Colon (tissue), 2 donors: ENCODE measurements at regions not wholly inside any gene's neighbourhood (a gene's known extent, or its start where the extent isn't known, plus 50 kb on each side); places are given as distances from the start of the nearest gene placed in this dataset.
"Not testable (repeated sequence)": the region's sequence is repeated elsewhere in the genome, so short reads cannot be mapped to it uniquely, and the experiment has no call there.

Experiments used
- FAIRE-seq: peaks from 2 replicates; lab custom pipeline; 2012; peaks lifted over from hg19 to GRCh38; lab: Jason Lieb, UNC
- donor health status: control.
- donor health status: control.

DNA sequence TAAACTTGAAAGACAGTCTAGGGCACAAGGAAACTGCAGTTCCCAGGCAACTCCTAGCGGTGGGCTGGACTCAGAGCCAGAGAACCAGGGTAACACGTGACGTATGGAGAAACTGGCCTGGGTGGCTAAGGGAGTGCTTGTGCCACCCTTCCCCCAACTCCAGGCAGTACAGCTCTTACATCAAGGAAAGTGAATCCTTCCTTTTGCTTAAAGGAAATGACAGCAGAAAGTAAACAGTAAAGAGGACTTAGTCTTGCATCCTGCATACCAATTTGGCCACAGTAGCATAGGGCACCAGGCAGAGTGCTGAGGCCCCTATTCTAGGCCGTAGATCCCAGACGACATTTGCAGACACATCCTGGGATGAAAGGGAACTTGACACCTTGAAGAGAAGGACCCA, 322.8 kb downstream of the CD109 start:
- FAIRE-seq = no peak

DNA sequence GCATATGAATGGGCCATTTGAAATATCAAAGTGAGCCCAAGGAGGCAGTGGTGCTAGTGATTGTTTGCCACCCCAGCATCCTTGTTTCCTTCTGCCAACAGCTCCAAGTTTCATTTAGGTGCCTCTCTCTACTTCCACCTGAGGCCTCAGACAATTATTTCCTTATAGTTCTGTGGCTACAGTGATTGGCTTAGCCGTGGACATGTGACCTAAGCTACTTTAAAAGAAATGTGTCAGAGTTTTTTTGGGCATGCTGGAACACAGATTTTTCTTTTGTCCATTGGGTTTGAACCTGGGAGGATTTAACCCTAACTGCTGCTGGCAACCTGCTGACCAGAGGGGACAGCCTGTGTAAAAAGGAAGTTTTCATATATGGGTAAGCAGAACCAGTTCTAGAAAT, 319.4 kb downstream of the CD109 start:
- FAIRE-seq = no peak

DNA sequence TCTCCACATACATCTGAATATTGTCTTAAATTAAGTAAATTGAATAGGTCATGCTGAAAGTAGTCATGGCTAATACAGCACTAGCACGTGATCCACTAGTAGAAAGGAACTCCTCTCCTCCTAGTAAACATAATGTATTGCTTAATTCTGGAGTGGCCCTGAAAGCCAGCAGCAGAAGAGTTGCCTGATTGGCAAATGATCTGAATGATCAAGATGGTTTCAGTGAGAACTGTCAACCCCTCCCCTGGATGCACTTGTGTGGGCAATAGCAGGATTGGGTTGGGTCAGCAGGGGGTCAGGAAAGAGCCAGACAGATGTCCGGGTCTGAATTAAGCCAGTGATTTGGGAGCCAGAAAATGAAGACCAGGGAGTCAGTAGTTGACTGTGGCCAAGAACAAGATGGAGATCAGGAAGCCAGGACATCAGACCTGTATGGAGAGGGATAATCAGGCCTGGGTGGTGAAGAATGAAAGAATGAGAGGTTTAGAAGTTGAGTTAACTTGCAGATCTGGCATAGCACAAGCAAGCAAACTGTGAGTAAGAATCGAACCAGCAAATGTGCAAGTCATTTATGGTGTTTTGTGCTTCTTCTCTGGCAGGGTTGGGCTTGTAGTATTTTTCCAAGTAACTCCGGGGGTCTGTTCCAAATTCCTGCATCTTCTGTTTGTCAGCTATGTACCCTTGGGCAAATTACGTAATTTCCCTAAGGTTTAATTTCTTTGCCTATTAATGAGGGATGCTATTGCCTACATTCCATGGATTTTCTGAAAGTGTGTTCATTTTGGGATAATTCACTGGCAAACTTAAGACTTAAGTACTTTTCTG, 304.9 kb downstream of the CD109 start:
- no peak for FAIRE-seq

DNA sequence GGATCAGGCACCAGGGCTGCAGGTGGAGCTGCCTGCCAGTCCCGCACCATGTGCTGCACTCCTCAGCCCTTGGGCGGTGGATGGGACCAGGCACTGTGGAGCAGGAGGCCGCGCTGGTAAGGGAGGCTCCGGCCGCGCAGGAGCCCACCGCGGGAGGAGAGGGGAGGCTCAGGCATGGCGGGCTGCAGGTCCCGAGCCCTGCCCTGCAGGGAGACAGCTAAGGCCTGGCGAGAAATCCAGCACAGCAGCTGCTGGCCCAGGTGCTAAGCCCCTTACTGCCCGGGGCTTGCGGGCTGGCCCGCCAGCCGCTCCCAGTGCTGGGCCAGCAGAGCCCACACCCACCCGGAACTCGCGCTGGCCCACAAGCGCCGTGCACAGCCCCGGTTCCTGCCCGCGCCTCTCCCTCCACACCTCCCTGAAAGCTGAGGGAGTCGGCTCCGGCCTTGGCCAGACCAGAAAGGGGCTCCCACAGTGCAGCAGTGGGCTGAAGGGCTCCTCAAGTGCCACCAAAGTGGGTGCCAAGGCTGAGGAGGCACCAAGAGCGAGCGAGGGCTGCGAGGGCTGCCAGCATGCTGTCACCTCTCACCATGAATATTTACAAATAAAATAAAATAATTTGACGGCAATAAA, 294.7 kb downstream of the CD109 start:
- not testable (repeated sequence) for FAIRE-seq

DNA sequence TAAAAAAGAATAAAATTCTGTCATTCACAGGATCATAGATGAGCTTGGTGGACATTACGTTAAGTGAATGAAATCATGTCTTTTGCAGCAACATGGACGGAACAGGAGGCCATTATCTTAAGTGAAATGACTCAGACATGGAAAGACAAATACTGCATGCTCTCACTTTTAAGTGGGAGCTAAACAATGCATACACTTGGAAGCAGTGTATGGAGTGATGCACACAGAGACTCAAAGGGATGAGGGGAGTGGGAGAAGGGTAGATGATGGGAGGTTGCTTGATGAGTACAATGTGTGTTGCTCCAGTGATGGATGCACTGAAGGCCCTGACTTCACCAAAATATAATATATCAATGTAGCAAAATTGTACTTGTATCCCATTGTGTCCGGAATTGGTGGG, 293.4 kb downstream of the CD109 start:
- FAIRE-seq = no peak

DNA sequence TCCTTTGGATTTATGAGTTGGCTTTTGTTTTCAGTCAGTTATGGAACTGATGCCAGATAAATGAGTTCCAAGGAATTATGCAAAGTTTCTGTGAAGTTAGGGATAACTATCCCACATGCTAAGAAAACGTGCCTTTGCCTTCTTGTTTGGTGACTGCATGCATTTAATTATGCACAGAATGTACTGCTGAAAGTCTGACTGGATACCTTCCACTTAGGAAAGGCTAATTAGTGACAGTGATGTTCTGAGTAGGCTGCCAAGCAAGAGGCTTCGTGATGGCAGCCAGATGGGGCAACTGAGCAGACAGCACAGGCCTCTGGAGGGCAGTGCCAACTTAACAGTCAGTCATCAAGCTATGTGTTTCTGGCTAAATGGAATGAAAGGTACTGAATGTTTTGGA, 289.9 kb downstream of the CD109 start:
- no peak for FAIRE-seq

DNA sequence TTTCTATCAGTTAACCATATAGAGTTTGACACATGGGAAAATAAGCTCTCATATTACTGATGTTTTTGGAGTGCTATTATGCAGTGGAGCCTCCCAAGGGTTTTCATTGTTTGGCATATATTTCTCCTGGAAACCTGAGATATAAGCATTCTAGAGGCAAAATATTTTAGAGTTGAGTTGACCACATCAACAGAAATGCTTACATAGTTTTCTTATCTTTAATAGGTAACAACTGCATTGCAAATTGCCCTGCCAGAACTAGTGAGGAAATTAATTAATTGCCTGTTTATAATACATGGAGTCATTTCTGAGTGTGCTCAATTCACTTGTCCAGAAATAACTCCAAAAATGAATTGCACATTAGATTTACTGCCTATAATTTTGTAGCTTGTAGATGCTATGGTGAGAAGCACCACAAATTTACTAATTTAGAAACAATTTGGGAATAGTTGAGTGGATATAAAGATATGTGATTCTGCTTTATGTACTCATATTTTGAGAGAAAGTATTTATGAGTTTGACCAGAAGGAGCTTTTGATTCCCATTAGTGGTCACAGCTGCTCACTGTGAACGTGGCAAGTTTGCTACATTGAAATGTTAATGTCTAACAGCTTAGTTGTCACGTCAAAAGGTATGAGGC, 288.7 kb downstream of the CD109 start:
- FAIRE-seq = no peak

DNA sequence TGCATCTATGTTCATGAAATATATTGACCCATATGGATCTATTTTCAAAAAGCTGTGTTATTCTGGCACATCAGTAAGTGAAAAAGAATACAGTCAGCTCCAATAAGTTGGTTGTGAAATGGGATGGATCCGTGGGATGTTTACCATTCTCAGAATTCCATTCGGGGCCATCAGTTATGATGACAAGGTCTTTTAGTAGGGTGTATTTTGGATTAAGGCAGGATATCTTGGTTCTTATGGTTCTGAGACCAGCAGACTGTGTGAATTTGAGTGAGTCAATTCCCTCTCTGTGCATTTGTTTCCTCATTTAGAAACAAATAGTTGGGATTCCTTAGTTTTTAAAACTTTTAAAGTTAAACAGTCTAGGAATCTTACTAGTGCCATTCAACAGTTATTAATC, 287.4 kb downstream of the CD109 start:
- FAIRE-seq = no peak

DNA sequence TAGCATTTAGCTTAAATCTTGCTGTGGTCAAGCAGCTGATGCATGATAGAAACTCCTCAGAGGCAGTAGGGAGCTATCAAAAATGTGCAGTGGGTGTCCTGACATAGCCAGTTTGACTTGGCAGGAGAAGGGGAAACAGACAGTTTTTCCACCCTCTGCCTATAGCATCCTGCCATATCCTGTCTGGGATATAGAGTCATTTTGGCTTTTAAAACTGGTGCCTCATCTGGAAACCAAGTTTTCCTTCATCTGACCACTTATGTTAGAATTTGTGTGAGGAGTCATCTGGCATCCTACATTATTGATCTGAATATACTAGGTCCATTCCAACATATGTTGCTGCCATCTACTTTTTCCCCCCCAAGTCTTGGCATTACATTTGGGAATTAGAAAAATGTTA, 284.1 kb downstream of the CD109 start:
- FAIRE-seq = no peak

DNA sequence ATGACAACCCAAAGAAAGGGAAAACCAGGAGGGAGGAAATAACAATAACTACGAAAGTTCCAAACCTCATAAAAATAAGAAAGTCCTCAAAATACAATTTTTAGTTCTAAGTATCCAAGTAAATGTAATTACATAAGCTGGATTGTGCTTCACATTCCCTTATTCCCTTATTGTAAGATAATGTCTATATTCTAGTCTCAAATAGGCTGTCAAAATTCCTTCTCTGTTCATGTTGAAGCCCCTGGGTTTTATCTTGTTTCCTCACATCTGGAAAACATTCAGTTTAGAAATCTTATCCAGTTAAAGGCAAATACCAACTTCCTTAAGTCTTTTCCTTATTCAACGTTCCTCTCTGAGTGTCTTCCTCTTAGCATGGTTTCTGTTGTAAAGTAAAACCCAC, 282.3 kb downstream of the CD109 start:
- FAIRE-seq = no peak

DNA sequence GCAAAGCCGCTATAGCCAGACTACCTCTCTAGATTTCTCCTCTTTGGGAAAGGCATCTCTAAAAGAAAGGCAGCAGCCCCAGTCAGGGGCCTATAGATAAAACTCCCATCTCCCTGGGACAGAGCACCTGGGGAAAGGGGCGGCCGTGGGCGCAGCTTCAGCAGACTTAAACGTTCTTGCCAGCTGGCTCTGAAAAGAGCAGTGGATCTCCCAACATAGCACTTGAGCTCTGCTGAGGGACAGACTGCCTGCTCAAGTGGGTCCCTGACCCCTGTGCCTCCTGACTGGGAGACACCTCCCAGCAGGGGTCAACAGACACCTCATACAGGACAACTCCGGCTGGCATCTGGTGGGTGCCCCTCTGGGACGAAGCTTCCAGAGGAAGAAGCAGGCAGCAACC, 276.5 kb downstream of the CD109 start:
- FAIRE-seq = not testable (repeated sequence)

DNA sequence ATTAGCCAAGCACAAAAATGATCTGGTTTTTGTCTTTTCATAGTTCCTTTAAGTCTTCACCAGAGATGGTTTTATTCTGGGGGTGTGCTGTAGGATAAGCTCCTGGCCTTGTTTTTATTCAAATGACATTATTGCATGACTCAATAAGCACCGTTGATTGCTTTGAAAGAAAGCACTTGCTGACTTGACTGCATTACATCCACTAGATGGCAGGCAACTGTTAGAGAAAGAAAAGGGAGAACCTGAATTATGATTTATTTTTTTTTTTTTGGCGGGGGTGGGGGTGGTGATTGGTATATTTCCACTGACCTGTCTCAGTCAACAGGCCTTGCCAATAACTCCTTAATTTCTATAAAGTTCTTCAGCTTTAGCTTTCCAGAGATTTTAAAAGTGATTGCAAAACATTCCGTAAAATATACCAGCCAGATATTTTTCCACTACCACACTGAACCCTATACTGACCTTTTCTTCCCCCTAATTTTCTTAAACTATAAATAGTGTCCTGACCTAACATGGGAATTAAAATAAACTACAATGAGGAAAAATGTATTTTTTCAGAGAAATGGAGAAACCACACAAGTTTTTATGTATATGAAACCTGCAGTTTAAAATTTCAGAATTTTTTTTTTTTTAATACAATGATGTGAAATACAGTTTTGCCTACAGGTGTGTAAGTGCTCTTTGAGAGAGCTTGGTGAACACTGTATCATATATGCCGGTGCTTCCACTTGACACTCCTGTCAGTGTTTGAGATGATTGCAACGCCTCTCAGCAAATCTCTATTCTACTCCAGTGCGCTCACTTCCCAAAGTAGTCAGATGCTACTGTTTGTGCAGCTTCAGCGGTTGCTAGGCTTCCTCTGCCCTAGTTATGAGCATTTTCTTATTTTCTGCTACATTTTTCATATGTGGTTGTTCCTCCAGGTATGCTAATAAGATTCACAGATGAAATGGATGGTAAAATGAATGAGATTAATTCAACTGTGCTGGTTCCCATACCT, 274.3 kb downstream of the CD109 start:
- FAIRE-seq = no peak

DNA sequence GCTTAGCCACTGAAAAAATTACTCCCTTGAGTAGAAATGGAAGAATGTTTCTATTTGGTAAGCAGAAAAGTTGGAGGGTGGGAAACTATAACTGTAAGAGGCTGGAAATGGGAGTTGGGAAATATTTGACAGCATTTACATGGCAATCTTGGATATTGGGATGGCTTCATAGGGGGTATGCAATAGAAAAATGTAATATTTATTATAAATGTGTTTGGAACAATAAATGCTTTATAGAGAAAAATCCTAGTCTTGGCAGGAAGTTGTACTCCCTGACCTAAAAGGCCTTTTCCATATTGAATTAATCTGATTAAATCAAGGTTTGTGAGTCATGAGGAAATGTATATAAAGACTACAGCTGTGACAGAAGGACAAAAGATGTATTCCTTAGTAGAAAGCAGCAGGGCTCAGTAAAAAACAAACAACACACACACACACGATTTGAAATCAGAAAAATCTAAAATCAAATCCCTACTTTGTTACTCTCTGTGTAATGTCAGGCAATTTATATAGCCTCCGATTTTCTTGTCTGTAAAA, 272.3 kb downstream of the CD109 start:
- FAIRE-seq = no peak

DNA sequence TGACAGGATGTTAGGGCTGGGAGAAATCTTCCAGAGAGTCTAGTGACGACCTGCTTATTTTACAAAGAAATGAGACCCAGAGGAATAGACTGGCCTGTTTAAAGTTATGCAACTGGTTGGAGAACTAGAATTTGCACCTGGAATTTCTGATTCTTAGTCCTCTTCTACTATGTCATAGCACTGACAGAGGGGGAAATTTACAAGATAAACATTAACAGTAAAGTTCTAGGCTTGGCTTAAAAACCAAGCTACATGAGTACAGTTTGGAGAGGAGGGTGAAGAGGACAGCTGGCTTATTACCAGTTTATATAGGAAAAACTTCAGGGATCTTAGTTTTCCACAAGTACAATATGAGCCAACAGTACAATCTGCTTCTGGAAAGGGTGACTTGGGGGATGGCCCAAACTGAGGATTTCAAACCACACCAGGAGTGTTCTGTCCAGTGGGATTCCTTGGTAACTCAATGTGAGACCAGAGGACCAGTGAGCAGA, 269.6 kb downstream of the CD109 start:
- FAIRE-seq = no peak

DNA sequence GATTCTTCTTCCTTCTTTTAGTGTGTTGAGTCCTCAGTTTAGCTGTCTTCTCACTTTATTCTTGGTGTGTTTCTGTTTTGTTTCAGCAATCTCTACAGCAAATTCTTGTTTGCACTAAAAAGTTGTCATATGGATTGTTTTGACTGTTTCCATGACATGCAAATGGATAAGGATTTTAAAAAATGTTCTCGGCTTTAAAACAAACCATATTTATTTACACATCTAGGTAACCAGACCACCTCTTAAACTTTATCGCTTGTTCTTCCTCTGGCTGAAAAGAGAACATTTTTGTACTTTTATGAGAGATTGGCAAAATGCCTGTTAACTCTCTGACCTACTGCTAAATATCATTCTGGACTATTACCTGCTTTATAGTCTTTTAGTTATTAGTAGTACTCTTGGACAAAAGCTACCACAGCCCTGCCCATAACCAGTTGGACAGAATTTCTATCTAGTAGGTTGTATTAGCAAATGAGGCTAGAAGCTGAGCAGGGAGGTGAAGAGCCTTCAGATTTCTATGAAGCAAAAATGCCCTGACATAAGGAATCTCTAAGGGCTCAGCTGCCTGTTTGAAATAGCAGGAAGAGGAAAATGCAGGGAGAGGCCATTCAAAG, 268.3 kb downstream of the CD109 start:
- no peak for FAIRE-seq

DNA sequence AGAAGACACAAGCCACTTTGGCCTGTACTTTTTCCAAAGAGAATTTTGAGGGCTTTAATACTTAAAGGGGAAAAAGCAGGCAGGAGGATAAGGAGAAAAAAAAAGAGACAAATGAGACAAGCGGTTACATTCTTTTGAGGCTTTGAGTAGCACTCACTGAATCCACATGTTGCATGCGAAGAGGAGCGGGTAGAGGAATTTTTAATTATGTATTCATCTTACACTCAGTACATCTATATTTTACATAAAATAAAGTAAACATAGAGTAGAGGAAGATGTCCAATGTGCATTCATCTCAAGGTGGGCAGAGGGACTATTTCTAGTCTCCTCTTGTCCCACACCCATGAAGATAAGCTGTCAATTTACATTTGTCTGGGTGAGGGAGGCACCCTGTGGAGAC, 266.9 kb downstream of the CD109 start:
- FAIRE-seq = no peak

DNA sequence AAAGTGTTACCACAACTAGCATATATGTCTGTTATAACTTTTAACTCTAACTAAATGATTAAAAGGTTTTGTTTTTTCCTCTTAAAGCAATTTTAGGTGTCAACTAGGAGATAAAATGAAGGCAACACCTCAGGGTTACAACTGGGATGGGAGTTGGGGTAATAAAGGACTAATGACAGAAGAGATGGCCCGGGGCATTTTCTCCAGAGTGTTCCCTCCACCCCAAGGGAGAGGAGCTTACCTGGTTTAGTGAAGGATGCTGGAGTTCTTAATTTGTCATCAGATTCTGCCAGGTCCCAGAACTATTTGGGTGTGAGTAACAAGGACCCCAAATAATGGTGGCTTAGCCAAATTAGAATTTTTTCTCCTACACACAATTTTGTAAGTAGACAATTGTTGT, 260.3 kb downstream of the CD109 start:
- FAIRE-seq = no peak

DNA sequence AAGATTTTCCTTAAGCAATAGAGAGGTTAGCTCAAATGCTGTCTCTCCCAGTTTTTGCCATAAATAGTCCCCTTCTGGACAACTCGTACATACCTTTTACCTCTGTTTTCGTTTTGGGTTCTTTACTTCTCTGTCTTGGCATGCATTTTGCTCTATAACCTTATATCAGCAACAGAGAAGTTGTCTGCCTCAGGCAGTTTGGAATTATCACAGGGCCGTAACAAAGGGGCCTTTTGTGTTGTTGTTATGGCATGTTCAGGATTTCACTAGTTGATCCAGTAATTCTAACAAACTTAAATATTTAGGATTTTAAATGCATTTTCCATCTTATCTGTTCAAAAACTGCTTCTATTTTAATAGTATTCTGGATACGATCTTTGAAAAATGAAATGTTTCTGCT, 259.8 kb downstream of the CD109 start:
- FAIRE-seq = no peak

DNA sequence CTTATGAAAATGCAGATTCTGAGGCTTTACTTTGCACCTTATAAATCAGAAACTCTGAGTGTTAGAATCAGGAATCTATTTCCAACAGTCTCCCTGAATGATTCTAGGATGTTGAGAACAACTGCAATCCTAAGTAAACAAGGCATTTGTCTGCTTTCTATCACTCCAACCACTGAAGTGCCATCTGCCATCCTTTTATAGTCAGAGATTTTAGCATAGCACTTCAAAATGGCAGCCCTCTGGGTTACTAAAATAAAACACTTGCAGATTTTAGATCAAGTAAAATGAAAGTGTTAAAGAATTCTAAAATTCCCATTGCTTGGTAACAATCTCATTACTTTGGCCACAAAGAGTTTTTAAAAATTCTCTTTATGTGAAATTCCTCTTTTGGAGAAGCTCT, 258.9 kb downstream of the CD109 start:
- no peak for FAIRE-seq

DNA sequence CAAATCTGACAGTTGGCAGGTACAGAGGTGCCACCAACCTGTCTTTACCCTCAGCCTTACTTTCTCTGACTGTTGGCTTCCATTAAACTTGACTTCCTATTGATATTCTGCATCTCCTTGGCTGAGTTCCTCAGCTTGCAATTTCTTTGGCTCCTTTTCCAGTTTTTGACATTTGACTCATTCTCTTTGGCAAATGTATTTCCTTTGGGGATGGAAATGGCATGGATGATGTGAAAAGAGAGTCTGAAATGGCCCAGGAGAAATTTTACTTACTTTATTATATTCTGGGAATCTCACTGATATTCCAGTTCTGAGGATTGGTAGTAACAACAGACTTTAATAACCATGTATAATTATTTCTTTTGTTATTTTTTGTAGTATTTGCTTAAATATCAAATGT, 255.2 kb downstream of the CD109 start:
- no peak for FAIRE-seq

DNA sequence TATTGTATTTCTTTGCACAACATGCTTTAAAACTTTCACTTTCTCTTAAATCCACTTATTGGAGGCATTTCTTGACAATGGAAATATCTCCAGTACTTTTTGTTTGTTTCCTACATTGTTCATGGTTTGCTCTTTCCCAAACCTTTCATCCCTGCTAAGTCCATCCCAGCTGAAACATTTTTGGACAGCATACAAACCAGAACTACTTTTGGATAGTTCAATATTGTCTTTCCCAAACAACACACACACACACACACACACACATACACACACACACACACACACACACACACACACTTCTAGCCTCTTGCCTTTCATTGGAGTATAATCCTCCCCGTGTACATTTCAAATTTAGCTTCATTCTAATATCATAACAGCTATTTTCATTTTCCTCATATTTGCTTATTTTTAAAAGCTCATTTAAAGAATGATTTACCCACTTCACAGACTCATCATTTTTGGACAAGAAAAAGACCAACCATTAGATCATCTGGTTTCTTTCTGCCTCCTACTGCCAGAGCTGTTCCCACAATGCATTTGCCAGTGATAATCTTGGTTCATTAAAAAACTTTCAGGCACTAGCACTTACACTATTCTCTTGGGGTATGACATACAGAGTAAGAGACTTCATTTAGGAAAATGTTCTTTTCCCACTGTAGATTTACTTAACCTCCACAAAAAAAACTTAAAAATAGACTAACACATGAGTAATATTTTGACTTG, 248.1 kb downstream of the CD109 start:
- no peak for FAIRE-seq
